ENCODE measurements at regions not wholly inside any gene's neighbourhood (a gene's known extent, or its start where the extent isn't known, plus 50 kb on each side); places are given as distances from the start of the nearest gene placed in this dataset.
A peak's percentile ranks its signal among the peaks of the same experiment; 100 is the strongest.

- DNase-seq (ENCODE audit: low spot score) = no peak
Measured at GRCh38 chr6:134523903-134524650, 206.2 kb upstream of the SGK1 start.

- DNase-seq (ENCODE audit: low spot score) = no peak
Measured at GRCh38 chr6:134523051-134523450, 205.1 kb upstream of the SGK1 start.

GRCh38 chr6:134521116-134521501 is 203.2 kb upstream of the SGK1 start:
- no peak for DNase-seq (ENCODE audit: low spot score)

- no peak for DNase-seq (ENCODE audit: low spot score)
Measured at GRCh38 chr6:134520181-134521115, 202.5 kb upstream of the SGK1 start.

GRCh38 chr6:134519465-134519864 is 201.6 kb upstream of the SGK1 start:
- DNase-seq (ENCODE audit: low spot score) = no peak

GRCh38 chr6:134517868-134518267 is 200.0 kb upstream of the SGK1 start:
- no peak for DNase-seq (ENCODE audit: low spot score)

GRCh38 chr6:134517145-134517658 is 199.3 kb upstream of the SGK1 start:
- DNase-seq (ENCODE audit: low spot score) = peak; percentile 54

GRCh38 chr6:134516582-134516981 is 198.7 kb upstream of the SGK1 start:
- DNase-seq (ENCODE audit: low spot score) = no peak

- DNase-seq (ENCODE audit: low spot score) = no peak
Measured at GRCh38 chr6:134515986-134516385, 198.1 kb upstream of the SGK1 start.

GRCh38 chr6:134512981-134513391 is 195.1 kb upstream of the SGK1 start:
- no peak for DNase-seq (ENCODE audit: low spot score)

- no peak for DNase-seq (ENCODE audit: low spot score)
Measured at GRCh38 chr6:134511984-134512683, 194.2 kb upstream of the SGK1 start.

GRCh38 chr6:134510920-134511319 is 193.0 kb upstream of the SGK1 start:
- no peak for DNase-seq (ENCODE audit: low spot score)

GRCh38 chr6:134510142-134510541 is 192.2 kb upstream of the SGK1 start:
- DNase-seq (ENCODE audit: low spot score) = no peak

- no peak for DNase-seq (ENCODE audit: low spot score)
Measured at GRCh38 chr6:134508862-134509498, 191.1 kb upstream of the SGK1 start.

- DNase-seq (ENCODE audit: low spot score) = no peak
Measured at GRCh38 chr6:134506162-134506561, 188.2 kb upstream of the SGK1 start.

GRCh38 chr6:134503585-134504281 is 185.8 kb upstream of the SGK1 start:
- DNase-seq (ENCODE audit: low spot score) = no peak

- no peak for DNase-seq (ENCODE audit: low spot score)
Measured at GRCh38 chr6:134502614-134503549, 185.0 kb upstream of the SGK1 start.

GRCh38 chr6:134495890-134496248 is 178.0 kb upstream of the SGK1 start:
- DNase-seq (ENCODE audit: low spot score) = no peak

- no peak for DNase-seq (ENCODE audit: low spot score)
Measured at GRCh38 chr6:134495203-134495889, 177.4 kb upstream of the SGK1 start.

- no peak for DNase-seq (ENCODE audit: low spot score)
Measured at GRCh38 chr6:134493789-134494188, 175.9 kb upstream of the SGK1 start.
